ENCODE measurements at regions not wholly inside any gene's neighbourhood (a gene's known extent, or its start where the extent isn't known, plus 50 kb on each side); places are given as distances from the start of the nearest gene placed in this dataset.

GRCh38 chr6:167711211-167711610, 115.5 kb upstream of the AFDN start:
- TF ChIP-seq, protein P1, sequence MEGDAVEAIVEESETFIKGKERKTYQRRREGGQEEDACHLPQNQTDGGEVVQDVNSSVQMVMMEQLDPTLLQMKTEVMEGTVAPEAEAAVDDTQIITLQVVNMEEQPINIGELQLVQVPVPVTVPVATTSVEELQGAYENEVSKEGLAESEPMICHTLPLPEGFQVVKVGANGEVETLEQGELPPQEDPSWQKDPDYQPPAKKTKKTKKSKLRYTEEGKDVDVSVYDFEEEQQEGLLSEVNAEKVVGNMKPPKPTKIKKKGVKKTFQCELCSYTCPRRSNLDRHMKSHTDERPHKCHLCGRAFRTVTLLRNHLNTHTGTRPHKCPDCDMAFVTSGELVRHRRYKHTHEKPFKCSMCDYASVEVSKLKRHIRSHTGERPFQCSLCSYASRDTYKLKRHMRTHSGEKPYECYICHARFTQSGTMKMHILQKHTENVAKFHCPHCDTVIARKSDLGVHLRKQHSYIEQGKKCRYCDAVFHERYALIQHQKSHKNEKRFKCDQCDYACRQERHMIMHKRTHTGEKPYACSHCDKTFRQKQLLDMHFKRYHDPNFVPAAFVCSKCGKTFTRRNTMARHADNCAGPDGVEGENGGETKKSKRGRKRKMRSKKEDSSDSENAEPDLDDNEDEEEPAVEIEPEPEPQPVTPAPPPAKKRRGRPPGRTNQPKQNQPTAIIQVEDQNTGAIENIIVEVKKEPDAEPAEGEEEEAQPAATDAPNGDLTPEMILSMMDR (optimal IDR thresholded peaks at IDR 0.05 in 1 of 3, IDR thresholded peaks at IDR 0.05 in 1 of 3, conservative IDR thresholded peaks at IDR 0.05 in 1 of 3; ENCODE audit: extremely low read depth in 1 of 3, insufficient read depth in 2 of 3, low read length in 3 of 3): no peak
- no peak for TF ChIP-seq EZH2 (IDR thresholded peaks at IDR 0.05; ENCODE audit: low read length)

All from keratinocyte (primary cell).